PC-3 (cell line): ENCODE measurements at regions not wholly inside any gene's neighbourhood (a gene's known extent, or its start where the extent isn't known, plus 50 kb on each side); places are given as distances from the start of the nearest gene placed in this dataset.

Source experiments
- ATAC-seq: fragments of 200-7000 bp; cut with Tn5 transposase; 2 replicates; pipeline ENCODE4 v1.9.1; 2020; ENCODE audit warnings: mild to moderate bottlenecking, moderate library complexity
- BruUV-seq: library from RNA; stranded (reverse); fragments of 400-500 nt; replicated peaks from 2 replicates; lab custom pipeline; 2021; lab: Mats Ljungman, UMichigan
- CTCF ChIA-PET: fragments of 300-600 bp; sonication (Branson Sonifier 250); formaldehyde crosslinking; loops from one replicate; lab custom pipeline; 2022; ENCODE audit warnings: antibody characterized with exemption; lab: Charles Lee
- POLR2A ChIA-PET: fragments of 300-600 bp; sonication (Branson Sonifier 250); formaldehyde crosslinking; loops from one replicate; lab custom pipeline; 2022; ENCODE audit warnings: antibody characterized with exemption; ENCODE audit not compliant: unreplicated experiment; lab: Charles Lee
- DNase-seq: peaks from one replicate; pipeline ENCODE4 v3.0.0-alpha.2; 2015
- H2AFZ ChIP-seq: fragments of 300-600 bp; sonication (generic); 2 replicates; pipeline ENCODE4 v1.6.0; 2016; ENCODE audit warnings: antibody characterized with exemption, low read length
- H3F3A ChIP-seq: fragments of 300-600 bp; sonication (generic); one replicate; pipeline ENCODE4 v1.6.0; 2017; ENCODE audit warnings: antibody characterized with exemption, low read length, control low read depth, mild to moderate bottlenecking; ENCODE audit not compliant: unreplicated experiment
- H3K27ac ChIP-seq: fragments of 300-600 bp; sonication (generic); 2 replicates; pipeline ENCODE4 v1.5.1; 2016; ENCODE audit warnings: mild to moderate bottlenecking, low read length
- H3K27me3 ChIP-seq: fragments of 300-600 bp; sonication (generic); 2 replicates; pipeline ENCODE4 v1.6.1; 2016; ENCODE audit warnings: low read length, mixed read lengths
- H3K36me3 ChIP-seq: fragments of 300-600 bp; sonication (generic); 2 replicates; pipeline ENCODE4 v1.6.1; 2016; ENCODE audit warnings: low read depth, mixed run types, low read length, mixed read lengths
- H3K4me1 ChIP-seq: fragments of 300-600 bp; sonication (generic); 2 replicates; pipeline ENCODE4 v1.5.1; 2016; ENCODE audit warnings: low read length; ENCODE audit not compliant: insufficient read depth
- H3K4me2 ChIP-seq: fragments of 300-600 bp; sonication (generic); 2 replicates; pipeline ENCODE4 v1.6.0; 2016; ENCODE audit warnings: low read length
- H3K4me3 ChIP-seq: fragments of 300-600 bp; sonication (generic); 2 replicates; pipeline ENCODE4 v1.5.1; 2016; ENCODE audit warnings: mild to moderate bottlenecking, low read length, mixed read lengths
- H3K79me2 ChIP-seq: fragments of 300-600 bp; sonication (generic); 2 replicates; pipeline ENCODE4 v1.6.1; 2017; ENCODE audit warnings: low read length, mixed read lengths
- H3K9ac ChIP-seq: fragments of 300-600 bp; sonication (generic); 2 replicates; pipeline ENCODE4 v1.6.0; 2016; ENCODE audit warnings: mild to moderate bottlenecking, low read length
- H3K9me2 ChIP-seq: fragments of 300-600 bp; sonication (generic); replicated peaks from 2 replicates; pipeline ENCODE4 v1.6.1; 2016; ENCODE audit warnings: mixed run types, low read length, mixed read lengths
- H3K9me3 ChIP-seq: fragments of 300-600 bp; sonication (generic); 2 replicates; pipeline ENCODE4 v1.6.1; 2016; ENCODE audit warnings: low read length, mixed read lengths
- H4K20me1 ChIP-seq: fragments of 300-600 bp; sonication (generic); 2 replicates; pipeline ENCODE4 v1.6.1; 2016; ENCODE audit warnings: low read length, mixed read lengths
- CTCF ChIP-seq: fragments of 300-600 bp; sonication (generic); conservative IDR thresholded peaks from 2 replicates; pipeline ENCODE4 v1.5.1; 2017; ENCODE audit warnings: antibody characterized with exemption, low read depth, mild to moderate bottlenecking, low read length
- EZH2 ChIP-seq: fragments of 300-600 bp; sonication (generic); IDR thresholded peaks from one replicate; pipeline ENCODE4 v1.6.1; 2017; ENCODE audit warnings: antibody characterized with exemption, mild to moderate bottlenecking, low read length; ENCODE audit not compliant: unreplicated experiment
- EZH2phosphoT487 ChIP-seq: fragments of 300-600 bp; sonication (generic); IDR thresholded peaks from 2 replicates; pipeline ENCODE4 v1.6.1; 2018; ENCODE audit warnings: mild to moderate bottlenecking, antibody characterized with exemption, low read length, borderline replicate concordance
- intact Hi-C: fragments of 100-400 bp; cut with micrococcal nuclease; formaldehyde crosslinking; loops from 2 replicates; pipeline ENCODE4 v1.9.0; 2023

- Histone ChIP-seq H3K4me3 (no peak overlapping the region), H3K4me2 (no peak overlapping the region), H3K27me3 (no peaks in the 10 kb centered on the region), H4K20me1 (no peaks in the 10 kb centered on the region), H3K4me1 (no peaks in the 10 kb centered on the region), H3K9me2 (no peaks in the 10 kb centered on the region), H3K79me2 (no peaks in the 10 kb centered on the region), H3K36me3 (no peaks in the 10 kb centered on the region), H3K9me3 (no peaks in the 10 kb centered on the region), H2AFZ (no peak overlapping the region), H3K9ac (no peak overlapping the region), H3K27ac (no peak overlapping the region), H3F3A (no peaks in the 10 kb centered on the region)
- intact Hi-C loops: no loop called here
- POLR2A ChIA-PET: no interaction called here
- BruUV-seq: no TSS peak
- no peak for DNase-seq
- CTCF ChIA-PET: no interaction called here
- ATAC-seq: no peak
- TF ChIP-seq EZH2 (no peak), CTCF (no peak), EZH2phosphoT487 (no peak)
Measured at GRCh38 chr2:187198136-187198535, 249.9 kb downstream of the CALCRL start.

DNA sequence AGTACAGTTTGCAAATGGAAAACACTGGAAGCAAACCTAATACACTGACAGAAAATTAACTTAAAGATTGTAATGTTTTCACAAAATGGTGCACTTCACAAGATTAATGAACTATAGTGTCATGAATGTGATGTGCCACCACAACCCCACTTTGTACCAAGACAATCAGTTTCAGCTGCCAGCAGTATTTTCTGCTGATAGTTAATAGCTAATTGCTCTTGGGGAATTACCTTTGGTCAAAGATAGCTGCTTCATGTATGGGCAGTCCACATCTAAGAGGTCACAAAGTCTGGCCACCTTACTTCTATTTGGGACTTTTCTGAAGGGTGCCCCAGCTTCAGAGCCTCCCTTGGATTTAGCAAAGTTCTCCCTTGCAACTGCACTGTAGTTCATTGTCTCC, 254.0 kb downstream of the CALCRL start:
- CTCF ChIA-PET: no interaction called here
- Histone ChIP-seq H3K9ac (no peak overlapping the region), H4K20me1 (no peaks in the 10 kb centered on the region), H3K4me3 (no peak overlapping the region), H3K36me3 (no peaks in the 10 kb centered on the region), H3K27me3 (0 out of 2 replicates have a peak, but pooled peaks cover 5% of the 10 kb centered on the region), H2AFZ (no peak overlapping the region), H3K9me3 (no peaks in the 10 kb centered on the region), H3K9me2 (no peaks in the 10 kb centered on the region), H3F3A (no peaks in the 10 kb centered on the region), H3K79me2 (no peaks in the 10 kb centered on the region), H3K4me1 (no peaks in the 10 kb centered on the region), H3K27ac (no peak overlapping the region), H3K4me2 (no peak overlapping the region)
- POLR2A ChIA-PET: no interaction called here
- intact Hi-C loops: no loop called here
- DNase-seq: no peak
- no peak for ATAC-seq
- no peak for TF ChIP-seq EZH2phosphoT487
- no peak for TF ChIP-seq CTCF
- no peak for TF ChIP-seq EZH2
- no TSS peak for BruUV-seq

DNA sequence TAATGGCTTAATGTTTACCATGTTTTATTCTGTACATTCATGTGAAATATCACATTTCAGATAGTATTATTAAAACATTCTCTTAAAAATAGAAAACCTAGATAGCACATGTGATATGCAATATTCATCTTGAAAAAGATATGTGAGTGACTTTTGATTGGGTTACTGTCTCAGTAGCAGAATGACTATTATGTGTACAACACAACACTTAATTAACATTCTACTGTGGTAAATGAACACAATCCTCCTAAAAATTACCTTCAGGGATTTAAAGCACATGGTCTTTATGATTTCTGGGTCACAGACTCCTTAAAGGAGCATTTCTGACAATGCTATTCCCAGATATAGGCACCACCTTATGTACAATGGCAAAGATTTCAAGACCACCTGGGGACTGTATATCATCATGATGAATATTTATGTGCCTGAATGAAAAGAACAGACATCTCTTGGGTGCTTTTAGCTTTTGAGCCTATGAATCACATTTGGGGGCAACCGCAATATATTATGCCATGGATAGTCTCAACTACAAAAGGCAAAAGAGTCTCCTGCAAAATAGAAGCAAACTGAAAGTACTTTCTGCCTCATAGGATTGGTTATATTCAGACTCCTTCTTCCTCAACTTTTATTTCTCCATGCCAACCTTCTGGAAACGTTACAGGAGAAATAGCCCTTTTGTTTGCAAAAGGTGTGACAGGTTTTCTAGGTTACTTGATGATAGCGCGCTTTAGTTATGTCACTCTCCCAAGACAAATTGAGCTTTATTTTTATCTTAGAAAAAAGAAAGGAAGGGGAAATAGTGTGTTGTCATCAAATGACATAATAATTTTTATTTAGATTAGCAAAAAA, 259.0 kb downstream of the CALCRL start:
- POLR2A ChIA-PET: no interaction called here
- H3K4me2 ChIP-seq: no peak overlapping the region
- no peaks in the 10 kb centered on the region for H3K79me2 ChIP-seq
- H3K4me3 ChIP-seq: no peak overlapping the region
- H3F3A ChIP-seq: no peaks in the 10 kb centered on the region
- no peaks in the 10 kb centered on the region for H3K9me3 ChIP-seq
- 0 out of 2 replicates have a peak, but pooled peaks cover 5% of the 10 kb centered on the region for H3K27me3 ChIP-seq
- no TSS peak for BruUV-seq
- H3K4me1 ChIP-seq: no peaks in the 10 kb centered on the region
- TF ChIP-seq EZH2phosphoT487 (no peak), EZH2 (no peak), CTCF (no peak)
- H3K9me2 ChIP-seq: no peaks in the 10 kb centered on the region
- DNase-seq (no peak), ATAC-seq (no peak)
- H3K36me3 ChIP-seq: no peaks in the 10 kb centered on the region
- no peak overlapping the region for H3K27ac ChIP-seq
- CTCF ChIA-PET: no interaction called here
- no peaks in the 10 kb centered on the region for H4K20me1 ChIP-seq
- intact Hi-C loops: no loop called here
- no peak overlapping the region for H3K9ac ChIP-seq
- H2AFZ ChIP-seq: no peak overlapping the region
